SK-MEL-5 (cell line): ENCODE measurements at regions not wholly inside any gene's neighbourhood (a gene's known extent, or its start where the extent isn't known, plus 50 kb on each side); places are given as distances from the start of the nearest gene placed in this dataset.
A peak's percentile ranks its signal among the peaks of the same experiment; 100 is the strongest.
"Not testable (repeated sequence)": the region's sequence is repeated elsewhere in the genome, so short reads cannot be mapped to it uniquely, and the experiment has no call there.

Experiments used
- DNase-seq: peaks from one replicate; pipeline ENCODE4 v3.0.0-alpha.2; 2016; ENCODE audit warnings: low read depth, low spot score
- in situ Hi-C: cut with HindIII; loops from 2 replicates; pipeline ENCODE4 v1.10.0; 2016; ENCODE audit warnings: low sequenced_read_pairs, high pct_unique_total_duplicates, low pct_unique_long_range_greater_than_20kb
- small RNA-seq, 2 experiments: library from RNA; depleted of rRNA; stranded (forward); fragments of <200 nt; gene quantifications; one replicate each; pipeline ENCODE3, GENCODE V24; 2014

DNA sequence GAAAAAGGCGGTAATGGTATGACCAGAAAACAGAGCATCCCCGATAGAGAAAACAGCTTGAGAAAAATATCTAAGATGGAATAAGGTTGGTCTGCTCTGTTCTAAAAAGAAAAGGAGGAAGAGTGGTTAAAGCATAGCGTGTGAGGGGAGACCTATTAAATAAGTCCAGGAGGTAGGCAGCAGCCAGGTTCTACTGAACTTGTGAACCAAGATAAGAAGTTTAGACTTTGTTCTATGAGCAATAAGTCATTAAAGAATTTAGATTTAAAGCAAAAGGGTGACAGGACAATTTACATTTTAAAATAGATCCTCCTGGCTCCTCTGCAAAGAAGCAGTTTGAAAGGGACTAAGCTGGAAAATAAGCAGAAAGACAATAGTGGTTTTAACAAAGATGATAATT, 81.3 kb upstream of the COX7C start:
- in situ Hi-C loops: no loop called here
- no peak for DNase-seq

DNA sequence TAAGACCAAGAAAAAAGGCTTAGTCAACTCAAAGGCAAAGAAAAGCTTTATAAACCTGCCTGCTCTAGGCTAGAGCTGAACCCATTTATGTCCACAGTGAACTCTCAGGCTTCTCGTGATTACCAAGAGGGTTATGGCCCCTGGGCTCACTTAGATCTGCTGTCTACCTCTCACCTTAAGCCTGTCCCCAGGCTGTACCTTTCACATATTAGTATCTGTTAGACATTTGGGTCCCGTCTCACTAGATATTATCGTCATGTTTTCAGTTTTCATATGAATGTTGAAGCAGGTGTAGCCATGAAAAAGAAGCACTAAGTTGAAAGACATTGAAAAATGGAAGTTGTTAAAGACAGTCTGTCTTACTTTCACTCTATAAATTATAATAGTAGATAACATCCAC, 75.2 kb upstream of the COX7C start:
- no peak for DNase-seq
- in situ Hi-C loops: no loop called here

- in situ Hi-C loops: no loop called here
- DNase-seq: no peak
Observed at GRCh38 chr5:86546044-86546443, 71.7 kb upstream of the COX7C start.

DNA sequence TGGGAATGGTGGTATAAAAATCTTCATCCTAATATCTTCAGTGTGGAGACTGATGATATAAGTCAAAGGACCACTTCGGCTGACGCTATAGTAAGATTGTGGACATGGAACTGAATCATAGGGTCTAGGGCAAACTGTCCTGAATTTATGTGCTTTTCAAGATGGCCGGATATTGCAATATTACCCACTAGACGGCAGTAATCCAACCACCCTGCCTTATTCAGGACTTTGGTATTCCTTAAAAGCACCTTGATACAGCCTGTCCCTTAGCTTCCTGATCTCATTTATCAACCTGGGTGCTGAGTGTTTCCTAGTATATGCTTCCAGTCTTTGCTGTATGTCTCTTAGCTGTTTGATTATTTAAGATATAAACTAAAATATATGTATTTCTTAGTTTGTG, 71.2 kb upstream of the COX7C start:
- in situ Hi-C loops: no loop called here
- DNase-seq: peak; percentile 35

- DNase-seq: no peak
- in situ Hi-C loops: no loop called here
Observed at GRCh38 chr5:86554638-86555037, 63.1 kb upstream of the COX7C start.

DNA sequence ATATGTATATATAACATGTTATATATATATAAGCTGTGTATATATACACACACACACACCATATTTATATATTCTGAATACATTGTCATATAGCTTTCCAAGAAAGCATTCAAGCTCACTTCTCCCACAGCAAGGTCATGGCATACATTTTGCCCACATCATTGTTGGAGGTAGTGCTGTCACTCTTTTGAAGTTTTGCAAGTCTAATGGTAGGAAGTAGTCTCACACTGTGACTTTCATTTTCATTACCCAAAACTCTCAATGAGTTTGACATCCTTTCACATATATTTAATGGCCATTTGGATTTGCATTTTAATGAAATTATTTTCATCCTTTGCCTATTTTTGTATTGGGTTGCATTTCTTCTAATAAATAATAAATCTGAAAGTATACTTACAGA, 59.8 kb upstream of the COX7C start:
- no peak for DNase-seq
- in situ Hi-C loops: no loop called here

DNA sequence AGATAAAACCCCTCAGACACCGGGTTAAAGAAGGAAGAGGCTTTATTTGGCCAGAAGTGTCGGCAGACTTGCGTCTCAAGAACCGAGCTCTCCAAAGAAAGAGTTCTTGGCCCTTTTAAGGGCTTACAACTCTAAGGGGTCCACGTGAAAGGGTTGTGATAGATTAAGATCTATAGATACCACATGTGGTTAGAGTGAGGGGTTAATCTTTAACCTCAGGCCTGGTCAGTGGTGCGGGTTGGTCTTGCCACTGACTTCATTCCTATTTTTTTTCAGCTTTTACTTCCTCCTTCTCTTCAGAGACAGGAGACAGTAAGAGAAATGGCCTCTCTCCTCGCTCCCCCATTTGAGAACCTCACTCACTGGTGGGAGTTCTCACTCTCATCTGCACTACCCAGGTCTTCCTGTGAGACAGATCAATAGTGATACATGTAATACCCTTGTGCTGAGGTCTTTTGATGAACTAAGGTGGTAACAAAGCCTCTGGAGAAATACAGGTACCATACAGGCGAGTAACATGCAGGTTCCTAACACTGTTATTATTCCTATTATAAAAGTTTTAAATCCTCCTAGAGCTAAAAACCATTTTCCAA, 52.4 kb upstream of the COX7C start:
- DNase-seq: no peak
- in situ Hi-C loops: no loop called here

DNA sequence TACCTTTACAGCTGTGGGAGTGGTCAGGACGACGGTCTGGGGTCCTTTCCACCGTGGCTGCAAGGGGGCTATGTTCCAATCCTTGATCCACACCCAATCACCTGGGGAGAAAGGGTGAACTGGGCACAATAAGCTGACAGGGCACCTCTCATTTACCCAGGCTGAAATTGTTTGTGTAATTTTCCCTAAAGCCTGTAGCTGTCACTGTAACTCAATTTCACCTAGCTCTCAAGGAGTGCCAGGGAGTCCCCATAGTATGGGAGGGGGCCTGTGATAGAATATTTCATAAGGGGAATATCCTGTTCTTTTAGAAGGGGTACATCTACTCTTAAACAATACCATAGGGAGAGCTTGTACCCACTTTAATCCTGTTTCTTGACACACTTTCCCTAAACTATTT, 51.7 kb upstream of the COX7C start:
- peak; percentile 17 for DNase-seq
- in situ Hi-C loops: not testable (repeated sequence)

Small RNA genes lying in the stretch of these regions (small RNA-seq; reads per million reads assigned to genes)
- 0 reads per million in 2 experiments for gene RBBP4P6
